ENCODE measurements at regions not wholly inside any gene's neighbourhood (a gene's known extent, or its start where the extent isn't known, plus 50 kb on each side); places are given as distances from the start of the nearest gene placed in this dataset.

DNA sequence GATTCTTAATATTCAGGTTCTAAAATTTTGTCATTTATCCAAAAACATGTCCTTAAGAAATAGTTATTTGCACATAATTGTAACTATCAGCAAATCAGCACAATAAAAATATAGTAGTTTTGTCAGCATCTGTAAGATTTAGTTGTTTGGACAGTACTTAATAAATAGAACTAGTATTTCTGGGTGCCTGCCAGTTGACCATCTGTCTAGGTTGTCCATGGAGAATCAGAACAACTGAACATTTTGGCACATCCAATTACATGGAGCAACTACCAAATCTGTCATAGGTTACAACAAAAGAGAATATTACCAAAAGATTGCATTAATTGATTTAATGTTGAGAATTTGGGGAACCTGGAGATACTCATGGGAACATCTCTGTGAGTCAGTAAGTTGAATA is 305.5 kb upstream of the TACR3 start:
- TF ChIP-seq, protein P1, sequence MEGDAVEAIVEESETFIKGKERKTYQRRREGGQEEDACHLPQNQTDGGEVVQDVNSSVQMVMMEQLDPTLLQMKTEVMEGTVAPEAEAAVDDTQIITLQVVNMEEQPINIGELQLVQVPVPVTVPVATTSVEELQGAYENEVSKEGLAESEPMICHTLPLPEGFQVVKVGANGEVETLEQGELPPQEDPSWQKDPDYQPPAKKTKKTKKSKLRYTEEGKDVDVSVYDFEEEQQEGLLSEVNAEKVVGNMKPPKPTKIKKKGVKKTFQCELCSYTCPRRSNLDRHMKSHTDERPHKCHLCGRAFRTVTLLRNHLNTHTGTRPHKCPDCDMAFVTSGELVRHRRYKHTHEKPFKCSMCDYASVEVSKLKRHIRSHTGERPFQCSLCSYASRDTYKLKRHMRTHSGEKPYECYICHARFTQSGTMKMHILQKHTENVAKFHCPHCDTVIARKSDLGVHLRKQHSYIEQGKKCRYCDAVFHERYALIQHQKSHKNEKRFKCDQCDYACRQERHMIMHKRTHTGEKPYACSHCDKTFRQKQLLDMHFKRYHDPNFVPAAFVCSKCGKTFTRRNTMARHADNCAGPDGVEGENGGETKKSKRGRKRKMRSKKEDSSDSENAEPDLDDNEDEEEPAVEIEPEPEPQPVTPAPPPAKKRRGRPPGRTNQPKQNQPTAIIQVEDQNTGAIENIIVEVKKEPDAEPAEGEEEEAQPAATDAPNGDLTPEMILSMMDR (optimal IDR thresholded peaks at IDR 0.05 in 1 of 3, IDR thresholded peaks at IDR 0.05 in 1 of 3, conservative IDR thresholded peaks at IDR 0.05 in 1 of 3; ENCODE audit: extremely low read depth in 1 of 3, insufficient read depth in 2 of 3, low read length in 3 of 3): no peak
- TF ChIP-seq EZH2 (IDR thresholded peaks at IDR 0.05; ENCODE audit: low read length): no peak
